GM19397 (cell line): ENCODE measurements at regions not wholly inside any gene's neighbourhood (a gene's known extent, or its start where the extent isn't known, plus 50 kb on each side); places are given as distances from the start of the nearest gene placed in this dataset.

Experiments used
- ATAC-seq: cut with Tn5 transposase; IDR thresholded peaks from one replicate; pipeline ENCODE4 v1.9.1; 2021; ENCODE audit warnings: mild to moderate bottlenecking, moderate library complexity; ENCODE audit not compliant: unreplicated experiment

DNA sequence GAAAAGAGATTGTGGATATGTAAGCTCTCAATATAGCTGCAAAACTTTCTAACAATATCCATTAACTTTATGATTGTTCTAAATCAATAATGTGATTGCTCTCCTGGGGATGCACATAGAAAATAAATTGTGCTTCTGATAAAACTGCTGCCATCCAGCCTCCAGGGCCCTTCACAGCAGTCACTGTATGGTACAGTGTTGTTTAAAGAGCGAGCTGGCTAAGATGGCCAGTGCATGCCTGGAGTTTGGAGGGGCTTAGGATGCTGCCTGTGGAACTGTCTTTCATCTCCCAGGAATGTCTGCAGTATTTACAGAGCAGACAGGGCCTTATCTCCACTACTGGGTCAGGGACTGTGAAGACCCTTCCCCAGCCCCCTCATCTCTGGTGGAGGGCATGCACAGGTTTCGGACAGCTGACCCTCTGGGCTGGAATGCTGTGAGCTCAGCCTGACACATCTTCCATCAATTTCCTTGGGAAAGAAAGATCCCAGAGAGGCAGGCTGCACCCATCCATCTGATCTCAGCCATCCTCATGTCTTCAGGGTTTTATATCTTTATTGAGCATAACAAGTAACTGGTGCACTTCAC is 137.0 kb downstream of the PLPP3 start:
- ATAC-seq = no peak

DNA sequence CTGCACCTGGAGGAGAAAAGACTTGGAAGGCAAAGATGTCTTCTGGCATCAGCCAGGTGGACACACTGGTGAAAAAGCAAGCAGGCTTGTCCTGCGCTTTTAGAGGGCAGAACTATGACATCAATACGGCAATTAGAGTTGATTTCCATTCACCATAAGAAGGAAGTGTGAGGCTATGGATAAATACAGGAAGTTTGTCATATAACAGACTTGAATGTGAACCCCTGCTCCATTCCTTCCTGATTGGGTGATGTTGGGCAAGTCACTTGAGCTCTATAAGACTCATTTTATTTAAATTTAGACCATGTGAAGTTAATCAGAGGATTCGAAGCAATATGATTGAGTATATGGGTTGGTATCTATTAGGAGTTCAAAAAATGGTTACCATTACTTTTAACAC is 137.8 kb downstream of the PLPP3 start:
- ATAC-seq = no peak

DNA sequence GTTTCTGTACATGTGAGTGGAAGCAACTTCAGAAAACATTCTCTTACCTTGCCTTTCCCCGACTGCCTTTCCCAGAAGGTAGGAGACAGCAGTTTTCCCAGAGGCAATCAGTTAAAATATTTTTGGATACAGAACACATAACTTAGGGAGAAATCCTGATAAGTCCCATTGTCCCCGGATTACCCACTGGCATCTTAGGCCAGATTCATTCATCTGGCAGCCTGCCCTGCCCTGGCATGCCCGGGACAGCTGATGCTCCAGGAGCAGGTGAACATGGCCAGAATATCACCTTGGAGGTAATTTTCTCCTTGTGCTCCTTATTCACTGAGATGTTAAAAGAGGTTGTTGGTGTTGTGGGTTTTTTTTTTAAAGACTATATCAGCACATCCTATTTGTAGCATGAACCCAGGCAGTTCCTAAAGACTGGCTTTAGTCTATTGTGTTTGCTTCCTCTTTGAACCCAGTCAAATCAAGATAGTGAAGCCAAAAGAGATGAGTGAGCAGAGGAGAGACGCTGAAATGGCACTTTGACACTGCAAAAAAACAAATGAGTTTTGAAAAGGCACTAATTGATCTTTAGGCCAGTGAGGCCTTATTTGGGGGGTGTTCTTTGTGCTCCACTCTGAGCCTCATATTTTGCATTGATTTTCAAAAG is 139.6 kb downstream of the PLPP3 start:
- no peak for ATAC-seq

DNA sequence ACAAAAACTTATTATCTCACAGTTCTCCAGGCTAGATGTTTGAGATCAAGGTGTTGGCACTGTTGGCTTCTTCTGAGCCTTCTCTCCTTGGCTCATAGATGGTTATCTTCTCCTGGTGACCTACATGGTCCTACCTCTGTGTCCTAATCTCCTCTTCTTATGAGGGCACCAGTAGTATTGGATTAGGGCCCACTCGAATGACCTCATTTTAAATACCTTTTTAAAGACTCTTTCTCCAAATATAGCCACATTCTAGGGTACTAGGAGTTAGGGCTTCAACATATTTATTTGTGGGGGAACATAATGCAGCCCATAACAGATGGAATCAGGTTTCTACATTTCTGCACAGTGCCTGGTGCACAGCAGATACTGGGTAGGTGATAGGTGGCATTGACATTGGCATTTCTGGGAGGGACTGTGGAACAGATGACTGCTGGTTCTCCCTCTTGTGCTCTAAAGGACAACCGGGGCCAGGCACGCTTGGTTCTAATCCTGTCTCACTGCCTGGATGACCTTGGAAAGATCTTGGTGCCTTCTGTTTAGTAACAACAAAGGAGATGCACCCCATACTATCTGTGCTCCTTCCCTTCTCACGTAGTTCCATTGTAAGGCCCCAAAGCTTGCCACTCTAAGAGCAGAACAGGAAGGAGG is 140.3 kb downstream of the PLPP3 start:
- no peak for ATAC-seq

DNA sequence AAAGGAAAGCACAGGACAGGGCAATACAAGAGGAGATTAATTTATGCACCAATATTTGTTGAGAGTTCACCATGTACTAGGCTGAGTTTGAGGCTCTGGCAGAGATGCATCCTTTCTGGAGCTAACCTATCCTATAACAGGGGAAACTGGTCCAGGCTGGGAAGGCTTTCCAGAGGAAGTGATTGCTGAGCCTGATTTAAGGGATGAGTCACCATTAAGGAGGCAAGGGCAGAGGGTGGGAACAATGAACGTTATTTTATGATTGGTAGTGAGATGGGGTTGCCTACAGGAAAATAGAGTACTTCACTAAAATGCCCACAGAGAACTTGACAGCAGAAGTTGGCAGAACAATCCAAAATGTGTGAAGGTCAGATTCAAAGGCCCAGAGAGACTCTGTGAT is 141.4 kb downstream of the PLPP3 start:
- no peak for ATAC-seq

DNA sequence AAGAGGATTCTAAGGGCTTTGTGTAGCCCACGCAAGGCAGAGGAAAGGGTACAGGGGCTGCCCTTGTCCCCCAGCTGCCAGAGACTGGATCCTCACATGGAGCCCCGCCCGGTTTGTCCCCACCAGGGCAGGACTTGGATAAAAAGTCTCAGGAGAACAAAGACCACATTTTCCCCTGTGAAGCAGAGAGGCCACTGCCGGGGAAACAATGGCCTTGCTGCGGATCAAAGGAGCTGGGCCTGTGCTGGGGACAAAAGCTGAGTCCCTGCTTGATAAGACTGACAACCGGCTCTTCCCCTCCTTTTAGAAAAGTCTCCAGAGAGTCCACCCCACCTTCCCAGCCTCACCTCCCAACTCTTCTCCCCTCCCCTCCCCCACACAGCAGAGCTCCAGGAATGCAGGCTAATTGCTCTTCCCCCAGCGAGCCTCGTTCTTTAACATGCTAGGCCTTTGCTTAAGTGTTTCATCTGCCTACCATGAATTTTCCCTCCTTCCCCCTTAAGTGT is 142.4 kb downstream of the PLPP3 start:
- ATAC-seq = no peak

DNA sequence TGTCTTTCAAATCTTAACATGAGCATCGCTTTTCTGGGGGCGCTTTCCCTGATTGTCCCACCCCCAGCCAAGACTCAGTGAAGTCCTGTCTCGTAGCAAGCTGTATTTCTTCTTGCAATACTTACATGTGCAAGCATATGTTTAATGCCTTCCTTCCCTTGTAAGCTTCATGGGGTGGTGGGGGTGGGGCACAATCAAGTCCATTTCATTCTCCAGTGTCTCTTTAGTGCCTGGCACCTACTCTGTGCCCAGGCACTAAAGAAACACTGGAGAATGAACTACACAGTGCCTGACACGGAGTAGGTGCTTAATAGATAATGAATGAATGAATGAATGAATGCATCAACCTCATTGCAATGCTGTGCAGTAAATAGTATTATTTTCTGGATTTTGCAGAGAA is 143.1 kb downstream of the PLPP3 start:
- ATAC-seq = no peak

DNA sequence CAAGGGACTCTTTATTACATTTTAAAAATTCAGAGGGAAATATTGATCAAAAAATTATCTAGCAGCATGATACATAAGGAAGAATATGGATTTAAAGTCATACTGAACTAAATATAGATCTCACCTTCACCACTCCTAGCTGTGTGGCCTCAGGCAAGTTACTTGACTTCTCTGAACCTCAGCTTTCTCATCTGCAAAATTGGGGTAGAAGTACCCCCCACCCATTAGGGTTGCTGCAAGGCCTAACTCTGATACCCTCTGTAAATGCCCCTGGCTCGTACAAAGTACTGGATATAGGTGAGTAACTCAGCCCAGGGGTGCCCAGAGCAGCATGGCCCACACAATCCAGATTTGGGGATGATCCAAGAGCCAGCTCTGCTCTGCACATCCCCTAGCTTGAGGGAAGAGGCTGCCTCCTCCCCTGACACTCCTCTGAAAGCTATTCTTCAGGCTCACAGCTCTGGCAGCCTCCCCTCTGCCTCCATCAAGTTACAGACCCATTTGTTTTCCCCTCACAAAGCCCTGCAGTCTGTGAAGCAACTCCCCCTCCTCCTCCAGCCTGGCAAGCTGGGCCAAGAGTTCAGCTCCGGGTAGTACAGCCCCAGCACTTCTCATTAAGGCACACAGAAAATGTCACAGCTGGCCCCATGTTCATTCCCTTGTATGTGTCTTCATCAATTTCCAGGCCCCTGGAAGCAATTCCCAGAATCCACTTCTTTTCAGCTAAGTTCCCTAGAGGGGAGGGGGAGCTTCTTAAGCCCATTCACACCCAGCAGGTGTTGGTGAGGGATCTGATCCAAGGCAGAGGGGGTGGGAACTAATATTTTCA is 143.7 kb downstream of the PLPP3 start:
- no peak for ATAC-seq

DNA sequence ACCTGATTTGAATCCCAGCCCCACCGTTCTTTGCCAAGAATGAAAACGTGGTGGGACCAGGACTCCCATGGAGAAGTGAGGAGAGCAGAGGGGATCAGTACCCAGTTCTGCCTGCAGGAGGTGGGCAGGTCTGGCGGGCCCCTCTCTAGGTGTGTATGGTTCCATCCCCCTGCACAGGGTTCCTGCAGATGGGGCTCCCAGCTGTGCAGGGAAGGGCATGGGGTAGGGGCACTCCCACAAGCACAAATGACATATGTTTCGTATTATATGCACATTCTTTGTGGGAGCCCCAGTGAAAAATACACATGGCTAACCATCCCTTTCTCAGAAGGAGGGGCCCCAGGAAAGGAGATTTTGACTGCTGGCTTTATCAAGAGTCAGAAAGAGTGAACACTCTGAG is 144.6 kb downstream of the PLPP3 start:
- no peak for ATAC-seq

DNA sequence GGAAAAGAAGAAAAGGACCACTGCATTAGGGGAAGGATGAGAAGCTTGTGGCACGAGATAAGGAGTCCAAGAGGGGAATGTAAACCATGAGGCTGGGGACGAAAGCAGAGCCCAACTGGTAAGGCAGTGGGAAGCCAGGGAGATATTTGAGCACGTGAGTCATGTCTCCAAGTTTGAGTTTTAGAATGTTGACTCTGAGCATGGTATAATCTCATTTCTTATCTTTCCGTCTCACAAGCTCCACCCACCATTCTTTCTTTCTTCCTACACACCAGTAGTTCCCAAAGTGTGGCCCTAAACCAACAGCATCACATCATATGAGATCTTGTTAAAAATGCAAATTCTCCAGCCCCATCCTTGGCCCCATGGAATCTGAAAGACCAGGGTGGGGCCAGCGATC is 145.3 kb downstream of the PLPP3 start:
- ATAC-seq = no peak

DNA sequence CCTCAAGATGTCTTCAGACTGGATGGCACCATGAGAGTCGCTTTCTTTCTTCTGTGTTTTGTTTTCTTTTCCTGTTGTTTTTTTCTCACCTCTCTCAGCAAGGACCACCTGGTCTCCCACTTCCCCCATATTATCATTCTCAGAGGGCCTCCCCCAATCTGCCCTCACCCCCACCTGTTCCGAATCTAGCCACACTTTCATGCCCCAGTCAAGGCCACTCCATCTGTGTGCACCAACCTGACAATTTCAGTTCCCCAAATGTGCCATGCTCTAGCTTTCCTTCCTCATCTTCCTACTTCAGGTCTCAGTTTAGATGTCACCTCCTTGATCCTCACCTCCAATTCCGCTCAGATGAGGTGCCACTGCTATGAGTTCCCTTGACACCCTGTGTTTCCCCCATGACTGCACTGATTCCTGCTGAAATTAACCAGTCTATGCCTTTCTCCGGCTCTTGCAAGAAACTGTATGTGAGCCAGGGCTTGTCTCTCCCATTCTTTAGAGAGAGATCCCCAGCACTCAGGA is 146.2 kb downstream of the PLPP3 start:
- ATAC-seq = no peak

DNA sequence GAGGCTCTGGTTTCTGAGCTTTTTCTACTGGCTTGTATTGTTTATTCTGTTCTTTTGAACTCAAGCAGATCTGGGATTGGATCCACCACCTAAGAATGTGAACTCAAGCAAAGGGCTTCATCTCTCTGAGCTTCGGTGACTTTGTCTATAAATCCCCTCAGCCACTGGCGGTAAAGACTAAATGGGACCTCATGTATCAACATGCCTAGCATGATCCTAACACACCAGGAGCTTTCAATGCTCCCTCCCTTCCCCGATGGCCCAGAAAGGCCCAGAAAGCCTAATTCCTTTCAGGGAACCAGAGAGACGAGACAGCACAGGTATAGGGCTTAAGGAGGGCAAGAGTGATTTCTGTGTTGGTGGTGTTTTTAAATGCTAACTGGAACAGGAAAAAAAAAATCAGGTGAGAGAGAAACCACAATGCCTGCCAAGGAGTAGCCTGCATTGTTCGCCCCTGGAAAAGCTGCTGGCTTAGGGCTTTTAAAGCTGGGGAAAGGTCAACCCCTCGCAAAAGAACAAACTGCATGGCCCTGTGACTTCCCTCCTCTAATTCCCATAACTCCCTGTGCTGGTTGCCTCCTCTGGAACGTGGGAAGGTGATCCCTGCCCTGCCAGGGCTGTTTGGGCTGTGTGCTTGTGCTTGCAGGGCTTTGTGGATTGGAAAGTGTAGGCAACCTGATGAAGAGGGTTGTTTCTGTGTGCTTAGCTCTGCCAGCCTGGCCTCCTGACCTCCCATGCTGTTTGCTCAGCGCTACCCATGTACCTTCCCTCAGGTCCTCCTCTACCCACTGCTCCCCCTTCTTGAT is 147.0 kb downstream of the PLPP3 start:
- no peak for ATAC-seq

DNA sequence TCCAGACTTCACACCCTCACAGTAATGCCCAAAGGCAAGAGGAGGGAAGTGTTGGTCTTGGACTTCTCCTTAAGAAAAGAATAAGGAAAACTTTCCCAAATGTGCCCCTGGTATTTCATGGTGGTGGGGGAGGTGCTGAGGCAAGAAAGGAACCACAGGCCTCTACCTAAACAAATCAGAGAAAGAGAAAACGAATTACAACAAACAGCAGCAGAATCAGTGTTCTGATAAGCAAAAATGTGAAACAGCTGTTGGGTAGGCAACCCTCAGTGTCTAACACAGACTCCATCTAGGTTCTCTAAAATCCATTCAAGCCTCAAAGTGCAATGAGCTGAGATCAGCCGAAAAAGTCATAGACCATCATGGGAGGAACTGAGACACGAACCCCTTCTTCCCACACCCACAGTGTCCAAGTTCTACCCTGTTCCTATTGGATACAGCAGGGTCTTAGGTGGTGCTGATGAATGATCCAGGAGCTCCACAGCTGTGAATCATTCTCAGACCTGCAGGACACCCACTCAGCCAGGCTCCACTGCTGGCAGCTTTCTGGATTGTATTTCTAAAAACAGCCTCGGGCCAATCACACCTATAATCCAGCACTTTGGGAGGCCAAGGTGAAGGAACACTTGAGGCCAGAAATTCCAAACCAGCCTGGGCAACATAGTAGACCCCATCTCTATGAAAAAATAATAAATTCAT is 149.1 kb downstream of the PLPP3 start:
- no peak for ATAC-seq

DNA sequence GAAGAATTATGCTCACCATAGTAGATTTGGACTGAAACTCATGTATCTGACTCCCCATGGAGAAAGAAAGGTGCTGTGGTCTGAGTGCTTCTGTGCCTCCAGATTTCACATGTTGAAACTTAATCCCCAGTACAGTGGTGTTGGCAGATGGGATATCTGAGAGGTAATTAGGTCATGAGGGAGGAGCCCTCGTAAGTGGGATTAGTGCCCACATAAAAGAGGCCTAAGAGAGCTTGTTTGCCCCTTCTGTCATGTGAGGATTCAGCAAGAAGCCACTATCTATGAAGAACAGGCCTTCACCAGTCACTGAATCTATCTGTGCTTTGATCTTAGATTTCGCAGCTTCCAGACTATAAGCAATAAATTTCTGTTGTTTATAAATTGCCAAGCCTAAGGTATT is 150.1 kb downstream of the PLPP3 start:
- ATAC-seq = no peak

DNA sequence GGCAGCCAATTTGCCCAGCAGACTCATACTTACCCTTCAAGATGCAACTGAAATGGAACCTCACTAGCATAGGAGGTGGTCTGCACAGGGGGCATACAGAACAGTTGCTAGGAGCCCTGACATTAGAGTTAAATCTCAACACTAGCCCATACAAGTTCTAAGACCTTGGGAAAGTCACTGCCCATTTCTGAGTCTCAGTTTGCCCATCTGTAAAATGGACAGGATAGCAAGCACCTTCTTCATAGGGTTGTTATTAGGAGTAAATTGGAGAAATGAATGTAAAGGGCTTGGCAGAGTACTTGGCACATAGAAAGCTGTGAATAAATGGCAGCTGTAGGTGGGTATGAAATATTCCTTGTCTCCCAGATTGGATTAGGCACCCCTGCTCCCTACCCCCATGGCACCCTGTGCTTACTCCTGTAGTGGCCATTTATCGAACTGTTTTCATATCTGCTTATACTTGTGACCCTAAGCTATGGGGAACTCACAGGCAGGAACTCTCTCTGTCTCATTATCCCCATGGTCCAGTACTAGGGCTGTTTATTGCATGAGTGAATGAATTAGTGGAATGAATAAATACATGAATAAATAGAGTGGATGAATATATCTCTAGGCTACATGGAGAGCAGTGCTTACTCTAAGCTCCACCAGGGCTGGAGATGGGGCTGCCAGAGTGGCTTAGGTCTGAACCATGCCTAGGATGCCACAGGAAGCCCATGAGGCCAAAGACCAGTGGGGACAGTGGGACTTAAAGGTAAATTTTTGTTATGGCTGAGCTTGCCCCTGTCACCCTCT is 152.6 kb downstream of the PLPP3 start:
- ATAC-seq = no peak

DNA sequence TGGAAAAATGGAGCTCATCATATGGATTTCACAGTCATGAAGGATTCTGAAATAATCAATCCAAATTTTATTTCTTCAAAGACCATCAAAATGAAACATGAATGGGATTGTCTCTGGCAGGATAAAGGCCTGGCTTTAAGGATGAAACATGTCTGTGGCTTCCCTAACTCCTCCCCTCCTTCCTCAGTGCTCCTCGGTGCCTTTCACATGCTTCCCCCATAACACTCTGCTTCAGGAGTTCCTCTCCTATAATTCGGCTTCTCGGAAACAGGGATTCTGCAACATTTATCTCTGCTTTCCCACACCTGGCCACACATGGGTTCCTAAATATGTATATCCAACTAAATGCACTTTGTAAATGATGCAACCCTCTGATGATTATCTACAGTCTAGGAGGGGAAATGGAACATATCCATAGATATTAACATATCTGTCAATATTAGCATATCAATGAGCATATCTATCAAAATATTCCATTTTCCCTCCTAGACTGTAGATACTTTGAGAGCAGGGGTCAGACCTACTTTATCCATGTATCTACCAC is 153.8 kb downstream of the PLPP3 start:
- no peak for ATAC-seq

DNA sequence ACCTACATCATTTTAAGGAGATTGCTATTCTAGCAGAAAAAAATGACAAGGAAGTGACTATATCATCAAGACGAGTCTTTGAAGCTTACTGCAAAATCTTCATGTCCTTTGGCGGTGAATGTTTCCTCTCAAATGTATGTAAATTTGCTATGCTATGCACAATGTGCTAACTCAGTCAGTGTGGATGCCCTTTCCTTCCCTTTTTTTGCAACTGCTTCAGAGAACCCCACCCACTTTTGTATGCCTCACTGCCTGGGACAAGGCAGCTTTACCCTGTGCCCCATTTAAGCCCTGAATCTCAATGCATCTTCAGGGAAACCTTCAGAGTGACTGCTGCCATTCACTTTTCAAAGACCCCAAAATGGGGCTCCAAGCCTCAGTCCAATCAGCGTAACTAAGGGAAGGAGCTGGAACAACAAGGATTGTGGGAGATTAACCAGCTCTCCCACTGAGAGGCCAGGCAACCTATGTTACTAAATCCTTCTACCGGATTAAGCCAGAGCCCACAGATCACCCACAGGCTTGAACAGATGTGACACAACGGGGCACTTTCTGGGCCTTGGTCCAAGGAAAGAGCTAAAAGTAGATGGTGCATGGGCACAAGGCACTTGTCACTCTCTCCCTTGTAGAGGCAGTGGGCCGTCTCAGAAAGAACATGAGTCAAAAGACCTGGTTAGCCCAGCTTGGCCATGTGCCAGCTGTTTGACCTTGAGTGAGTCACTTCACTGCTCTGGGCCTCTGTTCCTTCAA is 154.4 kb downstream of the PLPP3 start:
- no peak for ATAC-seq

DNA sequence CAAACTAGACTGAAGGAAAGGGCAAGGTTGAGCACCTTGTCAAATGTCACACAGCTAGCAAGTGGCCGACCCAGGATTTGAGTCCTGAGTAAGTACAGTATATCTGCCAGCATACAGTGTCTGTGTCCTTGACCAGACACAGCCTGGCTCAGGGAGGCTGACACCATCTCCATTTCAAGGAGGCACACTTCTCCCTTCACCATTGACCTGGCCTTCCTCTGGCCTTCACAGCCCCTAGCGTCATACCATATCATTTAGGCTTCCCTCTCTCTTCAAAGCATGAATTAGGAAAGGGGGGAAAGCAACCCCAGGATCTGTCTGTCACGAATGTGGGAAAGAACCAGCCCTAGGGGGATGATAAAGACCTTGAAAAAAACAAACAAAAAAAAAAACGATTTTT is 155.6 kb downstream of the PLPP3 start:
- no peak for ATAC-seq
